ENCODE measurements at regions not wholly inside any gene's neighbourhood (a gene's known extent, or its start where the extent isn't known, plus 50 kb on each side); places are given as distances from the start of the nearest gene placed in this dataset.

- TF ChIP-seq FOXP2 (optimal IDR thresholded peaks at IDR 0.05; ENCODE audit: borderline replicate concordance, extremely low read depth, extremely low read length, insufficient read depth) (no peak), POLR2AphosphoS5 (IDR thresholded peaks at IDR 0.05; ENCODE audit: low read depth, low read length) (no peak), SIN3A (IDR thresholded peaks at IDR 0.05; ENCODE audit: borderline replicate concordance, insufficient read depth, low read length) (no peak), REST (IDR thresholded peaks at IDR 0.05; ENCODE audit: insufficient read depth in 1 of 2, low read depth in 2 of 2, low read length in 2 of 2) (no peak), TAF1 (IDR thresholded peaks at IDR 0.05; ENCODE audit: borderline replicate concordance, insufficient read depth, low read length) (no peak)
Observed at GRCh38 chr2:239609607-239610310, 208.9 kb upstream of the HDAC4 start.

- TF ChIP-seq FOXP2 (optimal IDR thresholded peaks at IDR 0.05; ENCODE audit: borderline replicate concordance, extremely low read depth, extremely low read length, insufficient read depth), result no peak
- no peak for TF ChIP-seq SIN3A (IDR thresholded peaks at IDR 0.05; ENCODE audit: borderline replicate concordance, insufficient read depth, low read length)
- no peak for TF ChIP-seq POLR2AphosphoS5 (IDR thresholded peaks at IDR 0.05; ENCODE audit: low read depth, low read length)
Observed at GRCh38 chr2:239609162-239609561, 208.3 kb upstream of the HDAC4 start.

DNA sequence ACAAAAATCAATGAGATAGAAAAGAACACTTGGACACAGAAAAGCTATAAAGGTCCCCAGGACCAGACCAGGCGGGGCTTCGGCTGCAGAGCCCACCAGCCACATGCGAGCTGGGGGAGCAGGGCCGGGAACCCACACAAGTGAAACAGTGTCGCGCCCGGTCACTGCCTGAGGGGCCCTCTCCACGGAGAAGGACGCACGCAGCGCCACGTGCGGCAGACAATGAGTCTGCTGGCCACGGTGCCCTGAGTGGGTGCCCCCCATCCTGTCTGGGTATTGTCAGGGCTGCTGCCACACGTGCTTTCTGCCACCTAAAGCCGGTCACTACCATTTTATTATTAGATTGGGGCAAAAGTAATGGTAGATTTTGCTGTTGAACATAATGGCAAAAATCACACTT, 207.9 kb upstream of the HDAC4 start:
- TF ChIP-seq FOXP2 (optimal IDR thresholded peaks at IDR 0.05; ENCODE audit: borderline replicate concordance, extremely low read depth, extremely low read length, insufficient read depth) (no peak), POLR2AphosphoS5 (IDR thresholded peaks at IDR 0.05; ENCODE audit: low read depth, low read length) (no peak), TAF1 (IDR thresholded peaks at IDR 0.05; ENCODE audit: borderline replicate concordance, insufficient read depth, low read length) (no peak), SIN3A (IDR thresholded peaks at IDR 0.05; ENCODE audit: borderline replicate concordance, insufficient read depth, low read length) (no peak)

GRCh38 chr2:239608260-239608659, 207.4 kb upstream of the HDAC4 start:
- TF ChIP-seq POLR2AphosphoS5 (IDR thresholded peaks at IDR 0.05; ENCODE audit: low read depth, low read length), result no peak
- TF ChIP-seq TAF1 (IDR thresholded peaks at IDR 0.05; ENCODE audit: borderline replicate concordance, insufficient read depth, low read length), result no peak
- TF ChIP-seq FOXP2 (optimal IDR thresholded peaks at IDR 0.05; ENCODE audit: borderline replicate concordance, extremely low read depth, extremely low read length, insufficient read depth), result no peak
- TF ChIP-seq REST (IDR thresholded peaks at IDR 0.05; ENCODE audit: insufficient read depth in 1 of 2, low read depth in 2 of 2, low read length in 2 of 2), result no peak
- no peak for TF ChIP-seq SIN3A (IDR thresholded peaks at IDR 0.05; ENCODE audit: borderline replicate concordance, insufficient read depth, low read length)

DNA sequence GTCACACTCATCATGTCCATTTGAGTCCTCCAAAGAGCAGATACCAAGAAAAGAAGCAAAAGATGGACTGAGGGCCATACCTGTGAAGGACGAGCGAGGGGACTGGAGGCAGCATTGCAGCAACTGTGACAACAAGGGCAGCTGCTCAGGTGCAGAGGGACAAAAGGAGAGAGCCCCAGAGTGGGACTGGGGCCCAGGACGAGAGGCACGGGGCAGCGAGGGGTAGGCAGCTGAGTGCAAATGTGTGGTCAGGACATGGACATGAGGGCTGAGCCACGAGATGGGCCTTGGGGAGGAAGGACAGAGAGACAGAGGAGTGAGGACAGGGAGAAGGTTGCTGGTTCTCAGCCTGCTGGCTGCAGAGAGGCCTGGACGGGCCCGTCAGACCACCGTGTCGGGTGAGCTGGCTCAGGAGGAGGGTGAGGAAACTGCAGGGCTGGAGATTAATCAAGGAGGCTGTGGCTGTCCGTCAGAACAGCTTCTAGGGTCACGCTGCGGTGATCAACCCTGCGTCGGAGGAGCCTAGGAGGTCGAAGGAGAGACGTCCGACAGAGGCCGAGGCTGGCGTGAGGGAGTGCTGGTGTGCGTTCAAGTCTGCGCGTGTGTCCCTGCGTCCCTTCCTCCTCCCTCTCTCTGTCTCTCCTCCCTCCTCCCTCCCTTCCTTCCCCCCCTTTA, 206.8 kb upstream of the HDAC4 start:
- TF ChIP-seq TAF1 (IDR thresholded peaks at IDR 0.05; ENCODE audit: borderline replicate concordance, insufficient read depth, low read length) (no peak), FOXP2 (optimal IDR thresholded peaks at IDR 0.05; ENCODE audit: borderline replicate concordance, extremely low read depth, extremely low read length, insufficient read depth) (no peak), POLR2AphosphoS5 (IDR thresholded peaks at IDR 0.05; ENCODE audit: low read depth, low read length) (no peak)

DNA sequence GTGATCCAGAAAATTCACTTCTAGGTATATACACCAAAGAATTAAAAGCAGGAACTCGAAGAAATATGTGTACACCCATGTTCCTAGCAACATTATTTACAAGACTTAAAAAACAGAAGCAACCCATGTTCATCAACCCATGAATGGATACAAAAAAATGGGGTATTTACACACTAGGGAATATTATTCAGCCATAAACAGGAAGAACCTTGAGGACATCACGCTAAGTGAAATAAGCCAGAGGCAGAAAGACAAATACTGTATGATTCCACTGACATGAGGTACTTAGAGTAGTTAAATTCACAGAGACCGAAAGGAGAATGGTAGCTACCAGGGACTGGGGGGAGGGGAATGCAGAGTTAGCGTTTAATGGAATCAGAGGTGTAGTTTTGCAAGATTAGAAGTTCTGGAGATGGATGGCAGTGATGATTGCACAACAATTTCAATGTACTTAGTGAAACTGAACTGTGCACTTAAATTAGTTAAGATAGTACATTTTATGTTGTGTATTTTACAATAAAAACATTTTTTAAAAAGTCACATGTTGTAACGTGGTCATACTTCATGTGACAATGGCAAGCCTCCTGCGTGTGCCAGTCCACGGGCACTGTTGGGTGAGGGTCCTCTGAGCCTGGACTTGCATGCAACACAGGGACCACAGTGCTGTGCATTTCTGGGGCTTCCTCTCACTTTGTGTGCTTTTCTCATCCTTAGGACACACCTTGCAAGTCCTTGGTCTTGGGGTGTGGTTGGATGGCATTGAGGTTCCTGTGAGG, 206.1 kb upstream of the HDAC4 start:
- TF ChIP-seq SIN3A (IDR thresholded peaks at IDR 0.05; ENCODE audit: borderline replicate concordance, insufficient read depth, low read length) (no peak), FOXP2 (optimal IDR thresholded peaks at IDR 0.05; ENCODE audit: borderline replicate concordance, extremely low read depth, extremely low read length, insufficient read depth) (no peak), REST (IDR thresholded peaks at IDR 0.05; ENCODE audit: insufficient read depth in 1 of 2, low read depth in 2 of 2, low read length in 2 of 2) (no peak), TAF1 (IDR thresholded peaks at IDR 0.05; ENCODE audit: borderline replicate concordance, insufficient read depth, low read length) (no peak), POLR2AphosphoS5 (IDR thresholded peaks at IDR 0.05; ENCODE audit: low read depth, low read length) (no peak)
